ENCODE measurements at regions not wholly inside any gene's neighbourhood (a gene's known extent, or its start where the extent isn't known, plus 50 kb on each side); places are given as distances from the start of the nearest gene placed in this dataset.

GRCh38 chr9:116020801-116021200 lies 132.8 kb upstream of the PAPPA start:
- no peak for DNase-seq (ENCODE audit: low spot score)

GRCh38 chr9:116027096-116027495 lies 126.5 kb upstream of the PAPPA start:
- no peak for DNase-seq (ENCODE audit: low spot score)

GRCh38 chr9:116027511-116027910 lies 126.1 kb upstream of the PAPPA start:
- no peak for DNase-seq (ENCODE audit: low spot score)

GRCh38 chr9:116027951-116028350 lies 125.6 kb upstream of the PAPPA start:
- no peak for DNase-seq (ENCODE audit: low spot score)

GRCh38 chr9:116030517-116030916 lies 123.1 kb upstream of the PAPPA start:
- DNase-seq (ENCODE audit: low spot score): no peak

- no peak for DNase-seq (ENCODE audit: low spot score)
These were observed 120.7 kb upstream of the PAPPA start for GRCh38 chr9:116032683-116033440.

- DNase-seq (ENCODE audit: low spot score): no peak
These were observed 114.3 kb upstream of the PAPPA start for GRCh38 chr9:116039312-116039711.

GRCh38 chr9:116039893-116040292 lies 113.7 kb upstream of the PAPPA start:
- no peak for DNase-seq (ENCODE audit: low spot score)

- DNase-seq (ENCODE audit: low spot score): no peak
These were observed 111.3 kb upstream of the PAPPA start for GRCh38 chr9:116042321-116042720.

- DNase-seq (ENCODE audit: low spot score): no peak
These were observed 108.5 kb upstream of the PAPPA start for GRCh38 chr9:116045083-116045482.

- no peak for DNase-seq (ENCODE audit: low spot score)
These were observed 105.5 kb upstream of the PAPPA start for GRCh38 chr9:116048081-116048480.

GRCh38 chr9:116049456-116049855 lies 104.1 kb upstream of the PAPPA start:
- no peak for DNase-seq (ENCODE audit: low spot score)

GRCh38 chr9:116051528-116051927 lies 102.1 kb upstream of the PAPPA start:
- no peak for DNase-seq (ENCODE audit: low spot score)

- DNase-seq (ENCODE audit: low spot score): no peak
These were observed 98.1 kb upstream of the PAPPA start for GRCh38 chr9:116055536-116055935.

GRCh38 chr9:116057371-116057770 lies 96.2 kb upstream of the PAPPA start:
- DNase-seq (ENCODE audit: low spot score): no peak

GRCh38 chr9:116058421-116058820 lies 95.2 kb upstream of the PAPPA start:
- DNase-seq (ENCODE audit: low spot score): no peak

- no peak for DNase-seq (ENCODE audit: low spot score)
These were observed 94.1 kb upstream of the PAPPA start for GRCh38 chr9:116059466-116059865.

- no peak for DNase-seq (ENCODE audit: low spot score)
These were observed 93.0 kb upstream of the PAPPA start for GRCh38 chr9:116060631-116061030.

- no peak for DNase-seq (ENCODE audit: low spot score)
These were observed 91.9 kb upstream of the PAPPA start for GRCh38 chr9:116061546-116062205.

- no peak for DNase-seq (ENCODE audit: low spot score)
These were observed 91.4 kb upstream of the PAPPA start for GRCh38 chr9:116062206-116062550.

GRCh38 chr9:116064970-116065369 lies 88.6 kb upstream of the PAPPA start:
- DNase-seq (ENCODE audit: low spot score): no peak

GRCh38 chr9:116066221-116066620 lies 87.4 kb upstream of the PAPPA start:
- no peak for DNase-seq (ENCODE audit: low spot score)

GRCh38 chr9:116067566-116067965 lies 86.0 kb upstream of the PAPPA start:
- DNase-seq (ENCODE audit: low spot score): no peak

All from SK-N-DZ (cell line).